BJ (cell line): ENCODE measurements at regions not wholly inside any gene's neighbourhood (a gene's known extent, or its start where the extent isn't known, plus 50 kb on each side); places are given as distances from the start of the nearest gene placed in this dataset.

Source experiments
- CTCF ChIA-PET: fragments of 350-600 bp; formaldehyde crosslinking; extraction: SDS; loops from one replicate; lab custom pipeline; 2021; ENCODE audit warnings: antibody characterized with exemption, inconsistent platforms; lab: Yijun Ruan, JAX
- POLR2A ChIA-PET: fragments of 300-600 bp; sonication (Branson Sonifier 250); formaldehyde crosslinking; extraction: SDS; loops from one replicate; lab custom pipeline; 2021; ENCODE audit warnings: antibody characterized with exemption; lab: Charles Lee
- DNase-seq: peaks from one replicate; pipeline ENCODE4 v3.0.0-alpha.2; 2011; ENCODE audit warnings: low read depth
- H3K27me3 ChIP-seq: 2 replicates; pipeline ENCODE4 v1.6.0; 2011; ENCODE audit warnings: low read length; ENCODE audit not compliant: control insufficient read depth, insufficient read depth
- H3K36me3 ChIP-seq: 2 replicates; pipeline ENCODE4 v1.5.1; 2011; ENCODE audit warnings: low read length; ENCODE audit not compliant: control insufficient read depth, insufficient read depth
- H3K4me3 ChIP-seq: 2 replicates; pipeline ENCODE4 v1.5.1; 2011; ENCODE audit warnings: low read depth, mild to moderate bottlenecking, control low read depth, low read length
- CTCF ChIP-seq: IDR thresholded peaks from 2 replicates; pipeline ENCODE4 v1.5.1; 2011; ENCODE audit warnings: low read depth, mild to moderate bottlenecking, control low read depth, inconsistent platforms, low read length, moderate library complexity; ENCODE audit not compliant: insufficient read depth

GRCh38 chr13:62906469-62906868, 1490.8 kb upstream of the PCDH20 start:
- no peaks in the 10 kb centered on the region for H3K27me3 ChIP-seq
- ChIA-PET CTCF (no interaction called here), POLR2A (no interaction called here)
- no peak overlapping the region for H3K4me3 ChIP-seq
- no peak for TF ChIP-seq CTCF
- H3K36me3 ChIP-seq = no peaks in the 10 kb centered on the region
- no peak for DNase-seq

DNA sequence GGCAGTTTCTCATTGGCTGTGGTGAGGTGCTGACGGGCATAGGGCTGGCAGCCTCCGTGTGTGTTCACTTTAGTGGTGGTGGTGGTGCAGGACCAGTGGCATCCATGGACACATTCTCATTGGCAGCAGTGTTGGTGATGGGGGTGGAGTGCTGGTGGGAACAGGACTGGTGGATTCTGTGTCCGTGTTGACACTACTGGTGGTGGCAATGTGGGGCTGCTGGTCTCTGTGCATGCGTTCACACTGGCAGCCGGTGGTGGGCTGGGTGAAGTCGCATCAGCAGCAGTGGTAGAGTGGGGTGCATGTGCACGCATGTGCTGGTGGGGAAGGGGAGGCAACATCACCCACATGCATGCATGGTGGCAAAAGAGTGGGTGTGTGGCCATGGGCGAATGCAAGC, 1471.4 kb upstream of the PCDH20 start:
- Histone ChIP-seq H3K27me3 (no peaks in the 10 kb centered on the region), H3K4me3 (no peak overlapping the region), H3K36me3 (no peaks in the 10 kb centered on the region)
- DNase-seq = no peak
- ChIA-PET POLR2A (no interaction called here), CTCF (no interaction called here)
- TF ChIP-seq CTCF = no peak

DNA sequence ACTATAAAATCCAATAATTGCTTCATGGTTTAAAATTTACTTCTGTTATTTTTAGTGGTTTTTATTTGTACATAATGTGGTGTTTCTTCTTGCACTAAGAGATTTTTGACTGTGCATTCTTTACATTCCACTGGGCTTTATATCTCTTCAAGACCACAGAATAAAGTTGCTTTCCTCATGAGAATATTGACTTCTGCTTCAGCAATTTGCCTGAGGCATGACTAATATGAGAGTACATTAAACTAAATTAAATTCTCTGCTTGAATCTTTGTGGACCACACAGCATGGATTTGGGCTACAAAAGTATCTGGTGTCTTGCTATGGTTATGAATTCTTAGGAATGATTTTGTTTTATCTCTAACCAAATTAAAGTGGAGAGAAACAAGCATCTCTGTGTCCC, 1463.4 kb upstream of the PCDH20 start:
- H3K4me3 ChIP-seq = no peak overlapping the region
- no peaks in the 10 kb centered on the region for H3K27me3 ChIP-seq
- DNase-seq = peak; percentile 49
- POLR2A ChIA-PET = no interaction called here
- no peak for TF ChIP-seq CTCF
- CTCF ChIA-PET = no interaction called here
- H3K36me3 ChIP-seq = no peaks in the 10 kb centered on the region

- H3K36me3 ChIP-seq = no peaks in the 10 kb centered on the region
- ChIA-PET POLR2A (no interaction called here), CTCF (no interaction called here)
- H3K4me3 ChIP-seq = no peak overlapping the region
- no peak for TF ChIP-seq CTCF
- DNase-seq = no peak
- no peaks in the 10 kb centered on the region for H3K27me3 ChIP-seq
Measured at GRCh38 chr13:62875118-62875640, 1459.5 kb upstream of the PCDH20 start.

DNA sequence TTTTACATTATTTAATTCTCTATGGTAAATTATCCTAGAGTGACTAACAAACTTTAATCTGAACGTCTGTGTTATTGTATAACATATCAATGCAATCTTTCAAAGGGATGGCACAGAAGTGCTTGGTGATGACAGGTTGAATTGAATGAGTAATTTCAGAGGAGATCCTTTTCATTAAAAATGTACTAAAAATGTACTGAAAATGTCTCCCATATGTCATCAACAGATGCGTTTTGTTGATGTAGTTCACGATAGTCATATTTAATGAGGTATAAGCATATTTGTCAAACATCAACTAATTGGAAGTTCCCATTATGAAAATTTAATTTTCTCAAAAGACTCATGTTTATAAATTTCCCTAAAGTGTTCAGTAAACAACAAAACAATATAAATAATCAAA, 1434.7 kb upstream of the PCDH20 start:
- ChIA-PET CTCF (no interaction called here), POLR2A (interaction anchor here (0.6 kb wide), 1 partner anchor 68 kb away, joined by 4 read pairs; no protein-coding TSS in a partner anchor)
- H3K36me3 ChIP-seq = no peaks in the 10 kb centered on the region
- no peak overlapping the region for H3K4me3 ChIP-seq
- no peaks in the 10 kb centered on the region for H3K27me3 ChIP-seq
- no peak for TF ChIP-seq CTCF
- no peak for DNase-seq
